HL-60 (cell line): ENCODE measurements at regions not wholly inside any gene's neighbourhood (a gene's known extent, or its start where the extent isn't known, plus 50 kb on each side); places are given as distances from the start of the nearest gene placed in this dataset.

Source experiments
- CTCF ChIP-seq: IDR thresholded peaks from one replicate; pipeline ENCODE4 v1.5.1; 2011; ENCODE audit warnings: low read length, control low read depth, inconsistent platforms; ENCODE audit not compliant: insufficient read depth
- GABPA ChIP-seq: IDR thresholded peaks from 2 replicates; pipeline ENCODE4 v1.6.1; 2012; ENCODE audit warnings: low read depth
- POLR2AphosphoS5 ChIP-seq: IDR thresholded peaks from 2 replicates; pipeline ENCODE4 v1.6.1; 2012; ENCODE audit warnings: low read depth
- REST ChIP-seq: IDR thresholded peaks from 2 replicates; pipeline ENCODE4 v1.6.1; 2012; ENCODE audit warnings: low read depth; ENCODE audit not compliant: insufficient replicate concordance
- SPI1 ChIP-seq: IDR thresholded peaks from 2 replicates; pipeline ENCODE4 v1.6.1; 2012; ENCODE audit warnings: low read depth, mild to moderate bottlenecking, borderline replicate concordance

- TF ChIP-seq CTCF (no peak), GABPA (no peak), POLR2AphosphoS5 (no peak), REST (no peak), SPI1 (no peak)
Observed at GRCh38 chr14:62315631-62316030, 553.4 kb downstream of the SNAPC1 start.
